Gastroesophageal sphincter (tissue), 4 donors: ENCODE measurements at regions not wholly inside any gene's neighbourhood (a gene's known extent, or its start where the extent isn't known, plus 50 kb on each side); places are given as distances from the start of the nearest gene placed in this dataset.
A peak's percentile ranks its signal among the peaks of the same experiment; 100 is the strongest.

Experiments
- ATAC-seq: fragments of 150-250 bp; one replicate; pipeline ENCODE4 v1.9.1; 2016; ENCODE audit warnings: mild to moderate bottlenecking, moderate library complexity
- H3K27ac ChIP-seq, 4 donors: fragments of 200-600 bp; sonication (generic) in 3 of 4; 1 replicate in 3 of 4; 2 replicates in 1 of 4; pipeline ENCODE4 v1.5.1; 2016 to 2019
- H3K27me3 ChIP-seq: fragments of 200-600 bp; sonication (generic); one replicate; pipeline ENCODE4 v1.5.1; 2019
- H3K36me3 ChIP-seq, 2 donors: fragments of 200-600 bp; sonication (generic); one replicate each; pipeline ENCODE4 v1.5.1; 2019; ENCODE audit warnings: control low read depth in 1 of 2
- H3K4me1 ChIP-seq, 3 donors: fragments of 200-600 bp; sonication (generic); 1 replicate in 2 of 3; 2 replicates in 1 of 3; pipeline ENCODE4 v1.5.1; 2016 to 2019; ENCODE audit warnings: control low read depth in 2 of 3
- H3K4me3 ChIP-seq, 2 donors: fragments of 200-600 bp; sonication (generic); one replicate each; pipeline ENCODE4 v1.5.1; 2019; ENCODE audit warnings: mild to moderate bottlenecking in 1 of 2, moderate library complexity in 1 of 2
- H3K9me3 ChIP-seq, 3 donors: fragments of 200-600 bp; sonication (generic); one replicate each; pipeline ENCODE4 v1.5.1; 2017 to 2019; ENCODE audit warnings: control low read depth in 2 of 3
- EP300 ChIP-seq: sonication (generic); formaldehyde crosslinking; IDR thresholded peaks from one replicate; pipeline ENCODE4 v1.6.1; 2017; ENCODE audit warnings: antibody characterized with exemption, mild to moderate bottlenecking
- POLR2A ChIP-seq, 2 donors: fragments of 450-650 bp; IDR thresholded peaks; one replicate each; pipeline ENCODE4 v1.6.1; 2017; ENCODE audit warnings: antibody characterized with exemption in 2 of 2, mild to moderate bottlenecking in 2 of 2, moderate library complexity in 1 of 2
- POLR2AphosphoS5 ChIP-seq: sonication (generic); formaldehyde crosslinking; IDR thresholded peaks from one replicate; pipeline ENCODE4 v1.6.1; 2017; ENCODE audit warnings: antibody characterized with exemption
- WGBS, 2 donors: methylation state at CpG; one replicate each; pipeline ENCODE4 v1.1.5; 2018; ENCODE audit warnings: low coverage in 1 of 2; 5-methylcytosine and 5-hydroxymethylcytosine counted together
- TF ChIP-seq, protein P1 (sequence below), 4 experiments: fragments of 200-600 bp in 2 of 4; fragments of 450-650 bp in 2 of 4; sonication (generic) in 1 of 4; IDR thresholded peaks; one replicate each; pipeline ENCODE4 v1.5.1; 2017 to 2019; ENCODE audit warnings: antibody characterized with exemption in 4 of 4, mild to moderate bottlenecking in 2 of 4, moderate library complexity in 2 of 4

DNA sequence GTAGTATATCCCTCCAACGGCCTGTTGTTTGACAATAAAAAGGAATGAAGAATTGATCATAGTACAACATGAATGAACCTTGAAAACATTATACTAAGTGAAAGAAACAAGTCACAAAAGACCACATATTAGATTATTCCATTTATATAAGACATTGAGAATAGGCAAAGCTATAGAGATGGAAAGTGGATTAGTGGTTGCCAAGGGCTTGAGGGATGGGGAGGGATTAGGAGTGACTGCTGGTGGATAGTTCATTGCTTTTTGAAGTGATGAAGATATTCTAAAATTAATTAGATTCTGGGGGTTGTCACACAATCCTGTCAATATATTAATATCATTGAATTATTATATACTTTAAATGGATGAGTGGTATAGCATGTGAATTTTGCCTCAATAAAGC lies 142.5 kb upstream of the DPT start:
- ATAC-seq = no peak

DNA sequence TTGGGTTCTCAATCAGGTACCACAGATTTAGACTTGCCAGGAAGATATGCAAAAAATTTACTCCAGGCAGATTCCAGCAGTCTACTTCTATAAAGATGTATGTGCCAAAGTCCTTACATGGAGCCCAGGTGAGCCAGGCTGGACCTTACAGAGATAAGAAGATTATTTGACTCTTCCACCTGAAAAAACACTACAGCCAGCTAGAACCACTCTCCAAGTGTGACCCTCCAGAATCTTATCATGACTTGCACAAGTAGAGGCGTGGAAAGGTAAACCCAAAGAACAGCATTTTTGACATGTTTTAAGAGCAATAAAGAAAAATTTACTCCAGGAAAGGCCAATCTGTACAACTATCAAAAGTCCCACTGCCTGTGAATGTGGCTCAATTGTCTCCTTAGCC lies 146.8 kb upstream of the DPT start:
- no peak overlapping the region for H3K4me3 ChIP-seq
- no peaks in the 10 kb centered on the region for H3K27me3 ChIP-seq
- H3K27ac ChIP-seq = no peak overlapping the region
- no peak for TF ChIP-seq EP300
- TF ChIP-seq POLR2AphosphoS5 = no peak
- TF ChIP-seq POLR2A (IDR thresholded peaks at IDR 0.05) = no peak
- TF ChIP-seq, protein P1, sequence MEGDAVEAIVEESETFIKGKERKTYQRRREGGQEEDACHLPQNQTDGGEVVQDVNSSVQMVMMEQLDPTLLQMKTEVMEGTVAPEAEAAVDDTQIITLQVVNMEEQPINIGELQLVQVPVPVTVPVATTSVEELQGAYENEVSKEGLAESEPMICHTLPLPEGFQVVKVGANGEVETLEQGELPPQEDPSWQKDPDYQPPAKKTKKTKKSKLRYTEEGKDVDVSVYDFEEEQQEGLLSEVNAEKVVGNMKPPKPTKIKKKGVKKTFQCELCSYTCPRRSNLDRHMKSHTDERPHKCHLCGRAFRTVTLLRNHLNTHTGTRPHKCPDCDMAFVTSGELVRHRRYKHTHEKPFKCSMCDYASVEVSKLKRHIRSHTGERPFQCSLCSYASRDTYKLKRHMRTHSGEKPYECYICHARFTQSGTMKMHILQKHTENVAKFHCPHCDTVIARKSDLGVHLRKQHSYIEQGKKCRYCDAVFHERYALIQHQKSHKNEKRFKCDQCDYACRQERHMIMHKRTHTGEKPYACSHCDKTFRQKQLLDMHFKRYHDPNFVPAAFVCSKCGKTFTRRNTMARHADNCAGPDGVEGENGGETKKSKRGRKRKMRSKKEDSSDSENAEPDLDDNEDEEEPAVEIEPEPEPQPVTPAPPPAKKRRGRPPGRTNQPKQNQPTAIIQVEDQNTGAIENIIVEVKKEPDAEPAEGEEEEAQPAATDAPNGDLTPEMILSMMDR (IDR thresholded peaks at IDR 0.05) = no peak
- 100% methylated on average over 1 of the region's 1 CpG for WGBS, 2 donors
- no peak for ATAC-seq
- H3K4me1 ChIP-seq = peaks cover 0 to 10% (median 5%) of the 10 kb centered on the region in 3 donors
- H3K9me3 ChIP-seq = no peaks in the 10 kb centered on the region
- no peaks in the 10 kb centered on the region for H3K36me3 ChIP-seq

More for the DNA sequence above, 142.5 kb upstream of the DPT start:
- 71 to 80% methylated on average over 1 of the region's 1 CpG for WGBS, 2 donors
- TF ChIP-seq, protein P1 (IDR thresholded peaks at IDR 0.05) = no peak
- no peak for TF ChIP-seq POLR2A (IDR thresholded peaks at IDR 0.05)
- TF ChIP-seq EP300 = no peak
- TF ChIP-seq POLR2AphosphoS5 = no peak
- Histone ChIP-seq H3K27me3 (no peaks in the 10 kb centered on the region), H3K27ac (no peak overlapping the region), H3K4me1 (peaks cover 0 to 4% (median 0%) of the 10 kb centered on the region in 3 donors), H3K9me3 (no peaks in the 10 kb centered on the region), H3K36me3 (no peaks in the 10 kb centered on the region), H3K4me3 (no peak overlapping the region)

GRCh38 chr1:168876830-168877229 lies 147.8 kb upstream of the DPT start:
- H3K27me3 ChIP-seq = no peaks in the 10 kb centered on the region
- no peak overlapping the region for H3K27ac ChIP-seq
- no peak for ATAC-seq
- no peaks in the 10 kb centered on the region for H3K9me3 ChIP-seq
- peaks cover 0 to 20% (median 5%) of the 10 kb centered on the region in 3 donors for H3K4me1 ChIP-seq
- no peak for TF ChIP-seq POLR2A (IDR thresholded peaks at IDR 0.05)
- no peak for TF ChIP-seq POLR2AphosphoS5
- TF ChIP-seq EP300 = no peak
- TF ChIP-seq, protein P1 (IDR thresholded peaks at IDR 0.05) = no peak
- H3K36me3 ChIP-seq = no peaks in the 10 kb centered on the region
- 78 to 83% methylated on average over 1 of the region's 1 CpG for WGBS, 2 donors
- H3K4me3 ChIP-seq = no peak overlapping the region

- WGBS, 2 donors = 30 to 43% methylated on average over 7 to 8 of the region's 10 CpGs
- H3K4me1 ChIP-seq = peaks cover 0 to 25% (median 5%) of the 10 kb centered on the region in 3 donors
- H3K27ac ChIP-seq = peak overlapping the region in 3 of 4 donors; percentile 49 to 67 (median 56)
- H3K36me3 ChIP-seq = no peaks in the 10 kb centered on the region
- ATAC-seq = peak; percentile 89
- peak; percentile 58 for TF ChIP-seq POLR2AphosphoS5
- TF ChIP-seq EP300 = no peak
- TF ChIP-seq, protein P1 (IDR thresholded peaks at IDR 0.05) = no peak
- TF ChIP-seq POLR2A (IDR thresholded peaks at IDR 0.05) = no peak
- H3K27me3 ChIP-seq = no peaks in the 10 kb centered on the region
- no peak overlapping the region for H3K4me3 ChIP-seq
- H3K9me3 ChIP-seq = no peaks in the 10 kb centered on the region
These were observed 151.1 kb upstream of the DPT start for GRCh38 chr1:168879896-168880734.
